Endothelial cell of umbilical vein (primary cell): ENCODE measurements at regions not wholly inside any gene's neighbourhood (a gene's known extent, or its start where the extent isn't known, plus 50 kb on each side); places are given as distances from the start of the nearest gene placed in this dataset.

Experiments used
- BruUV-seq: library from RNA; stranded (reverse); fragments of 400-500 nt; replicated peaks from 2 replicates; lab custom pipeline; 2021; lab: Mats Ljungman, UMichigan
- CTCF ChIA-PET: fragments of 300-600, 350-600 bp; sonication (Branson Sonifier 250); formaldehyde crosslinking; loops from one replicate; lab custom pipeline; 2021; ENCODE audit warnings: antibody characterized with exemption, inconsistent platforms; lab: Charles Lee
- POLR2A ChIA-PET: fragments of 300-600, 350-600 bp; sonication (Branson Sonifier 250); formaldehyde crosslinking; loops from one replicate; lab custom pipeline; 2021; ENCODE audit warnings: antibody characterized with exemption, inconsistent platforms; lab: Charles Lee
- DNase-seq: peaks from one replicate; pipeline ENCODE4 v3.0.0-alpha.2; 2011; ENCODE audit warnings: low read depth, low spot score
- FAIRE-seq: peaks from 2 replicates; lab custom pipeline; 2011; peaks lifted over from hg19 to GRCh38; lab: Jason Lieb, UNC
- H2AFZ ChIP-seq: 2 replicates; pipeline ENCODE4 v1.6.0; 2012; ENCODE audit warnings: low read depth, low read length, control low read depth, inconsistent platforms
- H3K27ac ChIP-seq: 2 replicates; pipeline ENCODE4 v1.5.1; 2011; ENCODE audit warnings: low read depth, mild to moderate bottlenecking, control low read depth, low read length, moderate library complexity; ENCODE audit not compliant: insufficient read depth
- H3K27me3 ChIP-seq, 2 experiments: 2 replicates each; pipeline versions ENCODE4 v1.6.0 to v1.6.1; 2011; ENCODE audit warnings: low read length in 2 of 2, mixed read lengths in 1 of 2; ENCODE audit not compliant: control insufficient read depth in 2 of 2, insufficient read depth in 2 of 2
- H3K36me3 ChIP-seq, 2 experiments: 2 replicates in 1 of 2; 3 replicates in 1 of 2; pipeline ENCODE4 v1.5.1; 2011; ENCODE audit warnings: low read length in 2 of 2, mild to moderate bottlenecking in 1 of 2, moderate library complexity in 1 of 2; ENCODE audit not compliant: control insufficient read depth in 2 of 2, insufficient read depth in 2 of 2; ENCODE audit errors: extremely low read depth in 1 of 2
- H3K4me1 ChIP-seq: 3 replicates; pipeline ENCODE4 v1.5.1; 2011; ENCODE audit warnings: mild to moderate bottlenecking, low read length; ENCODE audit not compliant: control insufficient read depth, insufficient read depth; ENCODE audit errors: extremely low read depth
- H3K4me2 ChIP-seq: 2 replicates; pipeline ENCODE4 v1.6.1; 2011; ENCODE audit warnings: low read length, control low read depth, mixed read lengths; ENCODE audit not compliant: insufficient read depth
- H3K4me3 ChIP-seq, 3 experiments: fragments of 200-600 bp in 1 of 3; sonication (generic), shearing (Covaris generic) in 1 of 3; replicated peaks in 1 of 3; 2 replicates each; pipeline ENCODE4 v1.5.1; 2011 to 2016; ENCODE audit warnings: control low read depth in 3 of 3, low read length in 3 of 3, mild to moderate bottlenecking in 2 of 3, inconsistent platforms in 1 of 3, low read depth in 1 of 3, moderate library complexity in 1 of 3; ENCODE audit not compliant: insufficient read depth in 1 of 3
- H3K79me2 ChIP-seq: 2 replicates; pipeline ENCODE4 v1.6.0; 2012; ENCODE audit warnings: low read length, inconsistent platforms; ENCODE audit not compliant: control insufficient read depth, insufficient read depth
- H3K9ac ChIP-seq: replicated peaks from 2 replicates; pipeline ENCODE3; 2011; ENCODE audit warnings: low read length, control low read depth; ENCODE audit not compliant: insufficient read depth; ENCODE audit errors: extremely low read depth
- H3K9me1 ChIP-seq: replicated peaks from 3 replicates; pipeline ENCODE4 v1.6.0; 2011; ENCODE audit warnings: mild to moderate bottlenecking, low read length; ENCODE audit not compliant: control insufficient read depth, insufficient read depth; ENCODE audit errors: extremely low read depth
- H3K9me3 ChIP-seq: replicated peaks from 2 replicates; pipeline ENCODE4 v1.5.1; 2012; ENCODE audit warnings: low read length, inconsistent platforms; ENCODE audit not compliant: control insufficient read depth, insufficient read depth
- H4K20me1 ChIP-seq: replicated peaks from 2 replicates; pipeline ENCODE3; 2011; ENCODE audit warnings: mild to moderate bottlenecking, low read length; ENCODE audit not compliant: control insufficient read depth, insufficient read depth; ENCODE audit errors: extremely low read depth
- EZH2 ChIP-seq: IDR thresholded peaks from 2 replicates; pipeline ENCODE4 v1.6.1; 2012; ENCODE audit warnings: borderline replicate concordance, low read depth, mild to moderate bottlenecking, moderate library complexity, low read length, inconsistent platforms; ENCODE audit not compliant: severe bottlenecking
- FOS ChIP-seq: IDR thresholded peaks from 2 replicates; pipeline ENCODE4 v1.6.1; 2011; ENCODE audit warnings: mild to moderate bottlenecking, low read length, moderate library complexity, borderline replicate concordance; ENCODE audit not compliant: insufficient read depth
- GATA2 ChIP-seq: IDR thresholded peaks from 2 replicates; pipeline ENCODE4 v1.7.0; 2011; ENCODE audit warnings: low read depth, mild to moderate bottlenecking, moderate library complexity, mixed read lengths, low read length; ENCODE audit not compliant: insufficient read length, insufficient read depth
- JUN ChIP-seq: IDR thresholded peaks from 2 replicates; pipeline ENCODE4 v1.6.1; 2011; ENCODE audit warnings: borderline replicate concordance, low read depth; ENCODE audit not compliant: insufficient read length, insufficient read depth
- MAX ChIP-seq: IDR thresholded peaks from 2 replicates; pipeline ENCODE4 v1.6.1; 2011; ENCODE audit not compliant: insufficient read depth, insufficient read length
- MYC ChIP-seq: IDR thresholded peaks from one replicate; pipeline ENCODE4 v1.6.1; 2011; ENCODE audit warnings: mild to moderate bottlenecking, low read depth, low read length
- POLR2A ChIP-seq: IDR thresholded peaks from 2 replicates; pipeline ENCODE4 v1.6.1; 2012; ENCODE audit warnings: low read depth, mild to moderate bottlenecking, control low read depth, low read length
- POLR2AphosphoS5 ChIP-seq: IDR thresholded peaks from 2 replicates; pipeline ENCODE4 v1.6.1; 2012; ENCODE audit warnings: low read depth, mild to moderate bottlenecking, control low read depth, low read length, moderate library complexity; ENCODE audit not compliant: insufficient read depth
- dilution Hi-C: fragments of 300-500 bp; cut with MboI; formaldehyde crosslinking; loops from one replicate; pipeline ENCODE4 v1.15.0; 2019; ENCODE audit warnings: low sequenced_read_pairs; ENCODE audit not compliant: extremely low pct_ligation_motif_present
- intact Hi-C: fragments of 100-400 bp; cut with micrococcal nuclease; formaldehyde crosslinking; loops from one replicate; pipeline ENCODE4 v1.10.0; 2022
- TF ChIP-seq, protein P1 (sequence below), 2 donors: IDR thresholded peaks; 1 replicate in 1 of 2; 2 replicates in 1 of 2; pipeline ENCODE4 v1.5.1; 2011; ENCODE audit warnings: low read length in 2 of 2, mild to moderate bottlenecking in 2 of 2, moderate library complexity in 2 of 2, control low read depth in 1 of 2, inconsistent platforms in 1 of 2, low read depth in 1 of 2; ENCODE audit not compliant: insufficient read depth in 1 of 2; ENCODE audit errors: extremely low read depth in 1 of 2

DNA sequence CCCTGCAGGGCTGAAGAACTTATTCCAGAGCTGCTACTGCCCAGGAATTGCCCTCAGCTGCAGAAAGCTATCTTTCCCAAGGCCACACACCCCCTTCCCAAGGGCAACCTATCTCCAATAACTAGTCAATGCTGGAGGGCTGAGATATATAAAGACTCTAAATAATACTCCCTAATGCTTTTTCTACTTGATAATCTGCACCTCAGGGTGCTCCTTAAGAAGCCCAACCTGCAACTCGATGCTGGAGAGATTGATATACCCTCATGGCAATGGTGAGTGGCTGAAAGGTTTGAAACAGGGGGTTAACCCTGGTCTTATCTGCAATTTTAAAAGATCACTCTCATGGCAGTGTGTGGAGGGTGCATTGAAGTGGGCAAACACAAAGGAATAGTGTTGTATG lies 142.7 kb upstream of the APC start:
- no peaks in the 10 kb centered on the region for H3K36me3 ChIP-seq
- TF ChIP-seq FOS, result no peak
- TF ChIP-seq POLR2A, result no peak
- TF ChIP-seq, protein P1, sequence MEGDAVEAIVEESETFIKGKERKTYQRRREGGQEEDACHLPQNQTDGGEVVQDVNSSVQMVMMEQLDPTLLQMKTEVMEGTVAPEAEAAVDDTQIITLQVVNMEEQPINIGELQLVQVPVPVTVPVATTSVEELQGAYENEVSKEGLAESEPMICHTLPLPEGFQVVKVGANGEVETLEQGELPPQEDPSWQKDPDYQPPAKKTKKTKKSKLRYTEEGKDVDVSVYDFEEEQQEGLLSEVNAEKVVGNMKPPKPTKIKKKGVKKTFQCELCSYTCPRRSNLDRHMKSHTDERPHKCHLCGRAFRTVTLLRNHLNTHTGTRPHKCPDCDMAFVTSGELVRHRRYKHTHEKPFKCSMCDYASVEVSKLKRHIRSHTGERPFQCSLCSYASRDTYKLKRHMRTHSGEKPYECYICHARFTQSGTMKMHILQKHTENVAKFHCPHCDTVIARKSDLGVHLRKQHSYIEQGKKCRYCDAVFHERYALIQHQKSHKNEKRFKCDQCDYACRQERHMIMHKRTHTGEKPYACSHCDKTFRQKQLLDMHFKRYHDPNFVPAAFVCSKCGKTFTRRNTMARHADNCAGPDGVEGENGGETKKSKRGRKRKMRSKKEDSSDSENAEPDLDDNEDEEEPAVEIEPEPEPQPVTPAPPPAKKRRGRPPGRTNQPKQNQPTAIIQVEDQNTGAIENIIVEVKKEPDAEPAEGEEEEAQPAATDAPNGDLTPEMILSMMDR (IDR thresholded peaks at IDR 0.05; ENCODE audit: extremely low read depth in 1 of 2, insufficient read depth in 1 of 2, low read depth in 1 of 2, low read length in 2 of 2), result no peak
- no peak for TF ChIP-seq EZH2
- TF ChIP-seq GATA2, result no peak
- TF ChIP-seq JUN, result no peak
- TF ChIP-seq MYC, result no peak
- no peak for TF ChIP-seq POLR2AphosphoS5
- TF ChIP-seq MAX, result no peak
- H3K9me1 ChIP-seq, result no peaks in the 10 kb centered on the region
- H3K4me2 ChIP-seq, result no peak overlapping the region
- FAIRE-seq (no peak), DNase-seq (no peak)
- POLR2A ChIA-PET, result no interaction called here
- no TSS peak for BruUV-seq
- dilution Hi-C loops, result no loop called here
- H3K79me2 ChIP-seq, result no peaks in the 10 kb centered on the region
- no peaks in the 10 kb centered on the region for H3K4me1 ChIP-seq
- no peak overlapping the region for H3K27ac ChIP-seq
- CTCF ChIA-PET, result interaction anchor here (0.9 kb wide), 1 partner anchor 40 kb away, joined by 3 read pairs; no protein-coding TSS in a partner anchor
- no peaks in the 10 kb centered on the region for H4K20me1 ChIP-seq
- no peaks in the 10 kb centered on the region for H3K9me3 ChIP-seq
- H3K9ac ChIP-seq, result no peak overlapping the region
- intact Hi-C loops, result no loop called here
- no peak overlapping the region for H2AFZ ChIP-seq
- H3K4me3 ChIP-seq, result no peak overlapping the region
- peaks cover 0 to 8% of the 10 kb centered on the region in 2 experiments for H3K27me3 ChIP-seq
